ENCODE measurements at regions not wholly inside any gene's neighbourhood (a gene's known extent, or its start where the extent isn't known, plus 50 kb on each side); places are given as distances from the start of the nearest gene placed in this dataset.

DNA sequence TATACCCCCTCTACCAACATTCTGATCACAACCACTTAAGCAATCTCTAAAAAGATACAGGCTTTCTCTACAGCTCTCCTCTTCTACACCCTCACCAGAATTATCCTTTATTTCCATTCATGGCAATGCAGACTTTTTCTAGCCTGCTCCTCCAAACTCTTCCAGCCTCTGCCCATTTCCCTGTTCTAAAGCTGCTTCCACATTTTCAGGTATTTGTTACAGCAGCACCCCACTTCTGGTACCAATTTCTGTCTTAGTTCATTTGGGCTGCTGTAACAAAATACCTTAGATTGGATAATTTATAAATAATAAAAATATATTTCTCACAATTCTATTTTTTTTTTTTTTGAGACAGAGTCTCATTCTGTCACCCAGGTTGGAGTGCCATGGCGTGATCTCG, 53.0 kb upstream of the DNAH5 start:
- Histone ChIP-seq H3K23me2 (ENCODE audit: insufficient read length, low read depth, low read length, poor library complexity, severe bottlenecking) (no peaks in the 10 kb centered on the region), H2BK5ac (ENCODE audit: insufficient read length, low read length) (no peak overlapping the region), H3K56ac (ENCODE audit: insufficient read length, low read depth, low read length) (no peak overlapping the region), H2AK5ac (ENCODE audit: insufficient read length, low read length) (no peak overlapping the region), H4K20me1 (ENCODE audit: control insufficient read depth, insufficient read depth, insufficient read length) (no peaks in the 10 kb centered on the region), H3K27me3 (ENCODE audit: insufficient read depth, low read length) (no peaks in the 10 kb centered on the region), H4K91ac (ENCODE audit: insufficient read length, low read depth, low read length) (no peak overlapping the region), H2BK15ac (ENCODE audit: low read depth, low read length) (no peak overlapping the region), H3K23ac (ENCODE audit: insufficient read length, low read depth, low read length) (no peak overlapping the region), H4K5ac (ENCODE audit: insufficient read length, low read depth, low read length) (no peak overlapping the region), H3K79me2 (ENCODE audit: insufficient read depth, low read length) (no peaks in the 10 kb centered on the region), H3K9ac (ENCODE audit: extremely low read depth, insufficient read length, low read length) (no peak overlapping the region), H3K27ac (ENCODE audit: insufficient read length, low read depth, low read length) (no peak overlapping the region), H2BK12ac (ENCODE audit: insufficient read length, low read depth, low read length) (no peak overlapping the region), H2BK20ac (ENCODE audit: low read depth, low read length, poor library complexity, severe bottlenecking) (no peak overlapping the region), H3K4me2 (ENCODE audit: insufficient read depth, insufficient read length, low read length) (no peak overlapping the region), H2BK120ac (ENCODE audit: low read depth, low read length, poor library complexity, severe bottlenecking) (no peak overlapping the region), H3K9me3 (ENCODE audit: control insufficient read depth, low read depth, low read length) (no peaks in the 10 kb centered on the region), H3K4ac (ENCODE audit: low read depth, low read length) (no peak overlapping the region), H2AFZ (ENCODE audit: low read length) (no peak overlapping the region), H3K18ac (ENCODE audit: insufficient read length, low read depth, low read length) (no peak overlapping the region), H3T11ph (ENCODE audit: low read length) (no peak overlapping the region), H3K4me1 (ENCODE audit: insufficient read depth, low read length) (no peaks in the 10 kb centered on the region), H3K14ac (ENCODE audit: insufficient read depth, low read length) (no peak overlapping the region), H3K79me1 (ENCODE audit: insufficient read depth, low read depth, low read length, poor library complexity, severe bottlenecking) (no peaks in the 10 kb centered on the region), H4K8ac (replicated peaks; ENCODE audit: insufficient read length, low read depth, low read length) (no peak overlapping the region)
- no peak for DNase-seq
- peaks cover 15 to 21% of the 10 kb centered on the region in 2 experiments for H3K9me3 Mint-ChIP-seq
- H3K4me3 Mint-ChIP-seq: no peak overlapping the region
- H3K27me3 Mint-ChIP-seq (ENCODE audit: low read depth): peaks cover 2% of the 10 kb centered on the region
- peaks cover 3 to 4% of the 10 kb centered on the region in 2 experiments for H3K4me1 Mint-ChIP-seq
- H3K27ac Mint-ChIP-seq: no peak overlapping the region
- TF ChIP-seq, protein P1, sequence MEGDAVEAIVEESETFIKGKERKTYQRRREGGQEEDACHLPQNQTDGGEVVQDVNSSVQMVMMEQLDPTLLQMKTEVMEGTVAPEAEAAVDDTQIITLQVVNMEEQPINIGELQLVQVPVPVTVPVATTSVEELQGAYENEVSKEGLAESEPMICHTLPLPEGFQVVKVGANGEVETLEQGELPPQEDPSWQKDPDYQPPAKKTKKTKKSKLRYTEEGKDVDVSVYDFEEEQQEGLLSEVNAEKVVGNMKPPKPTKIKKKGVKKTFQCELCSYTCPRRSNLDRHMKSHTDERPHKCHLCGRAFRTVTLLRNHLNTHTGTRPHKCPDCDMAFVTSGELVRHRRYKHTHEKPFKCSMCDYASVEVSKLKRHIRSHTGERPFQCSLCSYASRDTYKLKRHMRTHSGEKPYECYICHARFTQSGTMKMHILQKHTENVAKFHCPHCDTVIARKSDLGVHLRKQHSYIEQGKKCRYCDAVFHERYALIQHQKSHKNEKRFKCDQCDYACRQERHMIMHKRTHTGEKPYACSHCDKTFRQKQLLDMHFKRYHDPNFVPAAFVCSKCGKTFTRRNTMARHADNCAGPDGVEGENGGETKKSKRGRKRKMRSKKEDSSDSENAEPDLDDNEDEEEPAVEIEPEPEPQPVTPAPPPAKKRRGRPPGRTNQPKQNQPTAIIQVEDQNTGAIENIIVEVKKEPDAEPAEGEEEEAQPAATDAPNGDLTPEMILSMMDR (conservative IDR thresholded peaks at IDR 0.05): no peak
- no CpG with 5 or more reads among the region's 2 CpGs for WGBS (ENCODE audit: extremely low coverage, insufficient read length, low lambda C conversion rate)
- H3K36me3 Mint-ChIP-seq (ENCODE audit: insufficient read depth in 1 of 3, low read depth in 3 of 3): peaks cover 3 to 12% (median 4%) of the 10 kb centered on the region in 3 experiments

Data from H9 (cell line).